Breast epithelium (tissue), 3 donors: ENCODE measurements at regions not wholly inside any gene's neighbourhood (a gene's known extent, or its start where the extent isn't known, plus 50 kb on each side); places are given as distances from the start of the nearest gene placed in this dataset.

Experiments used
- POLR2A ChIP-seq: fragments of 450-650 bp; IDR thresholded peaks from one replicate; pipeline ENCODE4 v1.6.1; 2016; ENCODE audit warnings: antibody characterized with exemption, mild to moderate bottlenecking, moderate library complexity
- POLR2AphosphoS5 ChIP-seq, 3 donors: sonication (generic); formaldehyde crosslinking; IDR thresholded peaks; one replicate each; pipeline ENCODE4 v1.6.1; 2017; ENCODE audit warnings: antibody characterized with exemption in 3 of 3
- TF ChIP-seq, protein P1 (sequence below), 3 donors: fragments of 450-650 bp; IDR thresholded peaks; one replicate each; pipeline ENCODE4 v1.5.1; 2016 to 2017; ENCODE audit warnings: antibody characterized with exemption in 3 of 3, mild to moderate bottlenecking in 3 of 3, moderate library complexity in 3 of 3

DNA sequence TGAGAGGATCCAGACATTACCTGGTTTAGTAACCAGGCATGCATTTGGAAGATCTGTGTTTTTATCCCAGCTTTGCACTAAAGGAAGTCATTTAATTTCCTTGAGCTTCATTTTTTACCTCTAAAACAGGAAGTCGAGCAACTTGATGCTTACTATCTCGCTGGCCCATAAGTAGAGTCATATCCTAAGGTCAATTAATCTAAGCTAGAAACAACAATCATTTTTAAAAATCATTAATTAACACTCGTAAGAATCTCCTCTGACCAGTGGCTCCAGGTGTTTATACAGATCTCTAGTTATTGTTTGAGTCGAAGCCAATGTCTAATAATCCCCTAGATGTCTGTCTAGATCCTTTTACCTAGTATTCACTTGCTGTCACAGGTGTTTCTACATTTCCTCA lies 355.8 kb upstream of the DCN start:
- TF ChIP-seq, protein P1, sequence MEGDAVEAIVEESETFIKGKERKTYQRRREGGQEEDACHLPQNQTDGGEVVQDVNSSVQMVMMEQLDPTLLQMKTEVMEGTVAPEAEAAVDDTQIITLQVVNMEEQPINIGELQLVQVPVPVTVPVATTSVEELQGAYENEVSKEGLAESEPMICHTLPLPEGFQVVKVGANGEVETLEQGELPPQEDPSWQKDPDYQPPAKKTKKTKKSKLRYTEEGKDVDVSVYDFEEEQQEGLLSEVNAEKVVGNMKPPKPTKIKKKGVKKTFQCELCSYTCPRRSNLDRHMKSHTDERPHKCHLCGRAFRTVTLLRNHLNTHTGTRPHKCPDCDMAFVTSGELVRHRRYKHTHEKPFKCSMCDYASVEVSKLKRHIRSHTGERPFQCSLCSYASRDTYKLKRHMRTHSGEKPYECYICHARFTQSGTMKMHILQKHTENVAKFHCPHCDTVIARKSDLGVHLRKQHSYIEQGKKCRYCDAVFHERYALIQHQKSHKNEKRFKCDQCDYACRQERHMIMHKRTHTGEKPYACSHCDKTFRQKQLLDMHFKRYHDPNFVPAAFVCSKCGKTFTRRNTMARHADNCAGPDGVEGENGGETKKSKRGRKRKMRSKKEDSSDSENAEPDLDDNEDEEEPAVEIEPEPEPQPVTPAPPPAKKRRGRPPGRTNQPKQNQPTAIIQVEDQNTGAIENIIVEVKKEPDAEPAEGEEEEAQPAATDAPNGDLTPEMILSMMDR (IDR thresholded peaks at IDR 0.05), result no peak
- TF ChIP-seq POLR2A, result no peak
- TF ChIP-seq POLR2AphosphoS5 (IDR thresholded peaks at IDR 0.05), result no peak
